ENCODE measurements at regions not wholly inside any gene's neighbourhood (a gene's known extent, or its start where the extent isn't known, plus 50 kb on each side); places are given as distances from the start of the nearest gene placed in this dataset.
"Not testable (repeated sequence)": the region's sequence is repeated elsewhere in the genome, so short reads cannot be mapped to it uniquely, and the experiment has no call there.

GRCh38 chr14:49105956-49106355 is 480.2 kb downstream of the RPS29 start:
- H3K27me3 Mint-ChIP-seq: no peaks in the 10 kb centered on the region
- no peaks in the 10 kb centered on the region for H3K9me3 Mint-ChIP-seq
- no peak overlapping the region for H3K4me3 Mint-ChIP-seq
- no peak for ATAC-seq
- no peaks in the 10 kb centered on the region for H3K4me1 Mint-ChIP-seq
- no peaks in the 10 kb centered on the region for H3K36me3 Mint-ChIP-seq
- H3K27ac Mint-ChIP-seq: no peak overlapping the region

DNA sequence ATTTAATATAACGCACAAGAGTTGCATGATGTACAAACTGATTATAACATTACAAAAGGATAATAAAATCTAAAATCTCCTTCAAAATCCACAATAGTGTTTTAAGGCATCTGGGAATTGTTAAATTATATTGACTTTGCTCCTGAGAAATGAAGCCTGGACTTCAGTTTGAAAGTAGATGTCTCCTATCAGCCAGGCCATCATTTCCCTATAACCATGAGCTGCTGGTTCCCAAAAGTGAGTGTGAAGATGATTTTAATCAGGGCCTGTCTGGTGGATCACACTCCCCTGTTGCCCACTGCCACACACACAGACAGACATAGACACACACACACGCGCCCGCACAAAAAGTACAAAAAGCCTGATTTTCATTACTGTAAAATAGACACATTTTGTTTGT is 480.7 kb downstream of the RPS29 start:
- no peak overlapping the region for H3K4me3 Mint-ChIP-seq

GRCh38 chr14:49092345-49092744 is 493.8 kb downstream of the RPS29 start:
- Mint-ChIP-seq H3K36me3 (no peaks in the 10 kb centered on the region), H3K4me3 (no peak overlapping the region), H3K27me3 (no peaks in the 10 kb centered on the region), H3K9me3 (no peaks in the 10 kb centered on the region), H3K4me1 (no peaks in the 10 kb centered on the region), H3K27ac (no peak overlapping the region)
- no peak for ATAC-seq

More for the DNA sequence above, 480.7 kb downstream of the RPS29 start:
- Mint-ChIP-seq H3K27ac (no peak overlapping the region), H3K36me3 (no peaks in the 10 kb centered on the region), H3K9me3 (no peaks in the 10 kb centered on the region), H3K27me3 (no peaks in the 10 kb centered on the region), H3K4me1 (no peaks in the 10 kb centered on the region)
- ATAC-seq: no peak

DNA sequence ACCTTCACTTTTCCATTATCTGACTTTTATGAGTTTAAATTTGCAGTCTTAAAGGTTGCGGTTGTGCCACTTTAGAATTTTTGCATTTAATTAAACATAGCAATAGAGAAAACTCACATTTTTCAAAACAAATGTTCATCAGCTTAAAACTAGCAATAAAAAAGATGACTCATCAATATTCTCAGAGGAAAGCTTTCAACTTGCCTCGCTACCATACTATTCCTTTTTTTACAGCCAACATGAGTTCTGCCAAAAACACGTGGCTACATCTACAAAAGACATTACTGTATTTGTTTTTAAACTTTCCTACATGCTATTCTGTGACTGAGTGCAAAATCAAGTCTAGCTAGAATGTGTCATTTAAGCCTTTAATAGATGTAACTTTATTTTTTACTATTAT is 497.1 kb downstream of the RPS29 start:
- Mint-ChIP-seq H3K27ac (no peak overlapping the region), H3K4me1 (no peaks in the 10 kb centered on the region), H3K36me3 (no peaks in the 10 kb centered on the region), H3K9me3 (no peaks in the 10 kb centered on the region), H3K4me3 (no peak overlapping the region), H3K27me3 (no peaks in the 10 kb centered on the region)
- no peak for ATAC-seq

DNA sequence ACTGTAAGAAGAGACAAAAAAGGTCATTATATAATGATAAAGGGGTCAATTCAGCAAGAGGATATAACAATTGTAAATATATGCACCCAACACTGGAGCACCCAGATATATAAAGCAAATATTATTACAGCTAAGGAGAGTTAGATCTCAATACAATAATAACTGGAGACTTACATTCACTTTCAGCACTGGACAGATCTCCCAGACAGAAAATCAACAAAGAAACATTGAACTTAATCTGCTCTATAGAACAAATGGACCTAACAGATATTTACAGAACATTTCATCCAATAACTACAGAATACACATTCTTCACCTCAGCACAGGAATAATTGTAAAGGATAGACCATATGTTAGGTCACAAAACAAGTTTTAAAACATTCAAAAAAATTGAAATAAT is 512.9 kb downstream of the RPS29 start:
- H3K27ac Mint-ChIP-seq, H3K4me3 Mint-ChIP-seq: not testable (repeated sequence)
- H3K9me3 Mint-ChIP-seq: peaks cover 11% of the 10 kb centered on the region

DNA sequence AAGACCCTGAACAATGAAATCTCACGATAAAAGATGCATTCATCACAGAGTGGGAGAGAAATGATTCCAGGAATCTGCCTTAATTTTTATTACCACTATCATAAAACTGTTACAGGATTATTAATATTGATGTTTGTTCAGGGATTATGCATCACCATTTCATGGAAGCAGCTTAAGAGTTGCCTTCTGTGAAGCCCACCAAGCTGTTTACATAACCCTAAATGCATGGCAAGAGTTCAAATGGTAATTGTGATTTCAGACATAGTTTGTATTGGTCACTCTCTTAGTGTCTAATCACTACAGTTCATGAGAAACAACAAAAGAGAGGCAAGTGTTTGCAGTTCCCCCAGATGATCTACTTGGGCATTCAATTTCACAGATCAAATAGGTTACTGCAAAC is 527.7 kb downstream of the RPS29 start:
- no peak overlapping the region for H3K4me3 Mint-ChIP-seq
- H3K9me3 Mint-ChIP-seq: peaks cover 2% of the 10 kb centered on the region
- H3K36me3 Mint-ChIP-seq: no peaks in the 10 kb centered on the region
- ATAC-seq: no peak
- no peak overlapping the region for H3K27ac Mint-ChIP-seq
- H3K27me3 Mint-ChIP-seq: no peaks in the 10 kb centered on the region
- no peaks in the 10 kb centered on the region for H3K4me1 Mint-ChIP-seq

More for the DNA sequence above, 512.9 kb downstream of the RPS29 start:
- H3K27me3 Mint-ChIP-seq, ATAC-seq, H3K36me3 Mint-ChIP-seq, H3K4me1 Mint-ChIP-seq: not testable (repeated sequence)

DNA sequence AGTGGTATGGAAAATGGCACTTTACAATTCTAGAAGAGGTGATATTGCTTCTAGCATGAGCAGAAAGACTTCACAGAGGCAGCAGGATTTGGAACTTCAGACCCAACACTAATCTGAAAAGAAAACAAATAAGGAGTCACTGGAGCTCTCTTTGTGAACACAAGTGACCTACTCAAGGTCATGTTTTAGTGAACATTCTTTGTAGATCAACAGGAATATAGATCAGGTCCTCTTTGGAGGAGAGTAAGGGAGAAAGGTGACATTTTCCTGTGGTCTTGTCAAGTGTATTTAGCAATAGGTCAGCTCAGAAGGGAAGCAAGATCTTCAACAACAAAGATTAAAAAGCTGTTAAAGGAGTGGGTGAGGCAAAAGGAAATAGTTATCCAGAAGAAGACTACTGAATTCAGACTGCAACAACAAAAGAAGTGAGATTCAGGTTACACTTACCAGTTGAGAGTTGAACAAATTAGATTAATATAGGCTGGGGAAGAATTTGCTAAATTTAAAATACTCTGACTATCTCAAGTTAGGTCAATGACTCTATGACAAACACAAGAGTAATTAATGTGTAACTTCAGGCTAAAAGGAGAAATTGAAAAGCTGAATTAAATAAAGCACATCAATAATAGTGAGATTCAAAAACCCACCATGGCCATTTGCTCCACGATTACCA is 528.2 kb downstream of the RPS29 start:
- Mint-ChIP-seq H3K27ac (no peak overlapping the region), H3K9me3 (peaks cover 2% of the 10 kb centered on the region)

GRCh38 chr14:49056021-49056420 is 530.2 kb downstream of the RPS29 start:
- no peaks in the 10 kb centered on the region for H3K27me3 Mint-ChIP-seq
- H3K36me3 Mint-ChIP-seq: no peaks in the 10 kb centered on the region
- H3K4me1 Mint-ChIP-seq: no peaks in the 10 kb centered on the region
- H3K9me3 Mint-ChIP-seq: no peaks in the 10 kb centered on the region
- no peak overlapping the region for H3K4me3 Mint-ChIP-seq
- no peak for ATAC-seq
- H3K27ac Mint-ChIP-seq: no peak overlapping the region

More for the DNA sequence above, 528.2 kb downstream of the RPS29 start:
- Mint-ChIP-seq H3K36me3 (no peaks in the 10 kb centered on the region), H3K4me1 (no peaks in the 10 kb centered on the region), H3K27me3 (no peaks in the 10 kb centered on the region), H3K4me3 (no peak overlapping the region)
- no peak for ATAC-seq

DNA sequence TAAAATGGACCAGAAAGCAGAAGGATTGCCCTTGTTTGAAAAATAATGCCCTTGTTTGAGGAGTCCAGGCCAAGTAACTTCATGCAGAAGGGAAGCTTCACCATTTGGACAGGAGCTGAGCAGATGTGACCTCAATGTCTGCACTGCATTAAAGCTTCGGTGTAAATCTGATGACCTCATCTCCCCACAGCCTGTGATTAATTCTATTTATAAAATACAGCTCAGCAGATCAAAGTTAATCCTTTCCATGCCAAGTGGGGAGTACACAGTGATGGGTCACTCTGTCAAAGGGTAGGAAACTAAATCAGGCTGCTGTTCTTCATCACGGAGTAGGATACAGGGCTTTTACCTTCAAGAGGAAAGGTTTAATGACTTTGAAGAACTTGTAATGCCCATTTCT is 533.7 kb downstream of the RPS29 start:
- ATAC-seq: no peak
- no peaks in the 10 kb centered on the region for H3K36me3 Mint-ChIP-seq
- no peak overlapping the region for H3K27ac Mint-ChIP-seq
- H3K27me3 Mint-ChIP-seq: peaks cover 8% of the 10 kb centered on the region
- H3K4me1 Mint-ChIP-seq: peaks cover 12% of the 10 kb centered on the region
- no peaks in the 10 kb centered on the region for H3K9me3 Mint-ChIP-seq
- H3K4me3 Mint-ChIP-seq: no peak overlapping the region

DNA sequence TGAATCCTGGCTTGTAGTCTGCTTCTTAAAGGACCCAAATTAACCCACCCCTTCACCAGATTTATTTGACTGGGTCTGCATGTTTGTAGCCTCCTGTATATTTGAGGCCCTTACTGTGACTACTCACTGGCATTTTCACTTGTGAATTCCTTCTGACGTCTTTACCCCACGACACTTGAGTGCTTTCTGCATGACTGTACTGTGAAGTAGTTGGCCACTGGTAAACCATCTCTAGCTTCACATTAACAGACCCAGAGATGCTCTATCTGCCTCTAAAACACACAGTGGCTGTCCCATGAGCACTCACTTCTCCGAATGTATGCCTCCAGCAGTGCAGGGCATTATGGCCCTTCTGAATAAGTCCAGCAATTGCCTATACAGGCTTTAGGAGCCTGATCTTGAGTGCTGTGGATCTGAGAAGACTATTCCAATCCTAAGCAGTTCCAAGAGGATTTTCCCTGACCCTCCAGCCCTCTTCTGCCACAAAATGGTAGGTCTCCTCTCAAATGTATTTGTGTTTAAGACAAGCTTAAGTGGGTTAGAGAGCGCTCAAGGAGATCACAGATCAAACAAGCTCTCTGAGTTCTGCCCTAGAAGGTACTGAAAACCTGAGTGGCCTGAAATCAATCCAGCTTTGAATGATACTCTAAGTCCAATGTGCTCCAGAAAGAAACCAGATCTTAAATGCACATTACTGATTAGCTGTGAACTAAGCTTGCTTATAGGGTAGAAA is 534.7 kb downstream of the RPS29 start:
- no peaks in the 10 kb centered on the region for H3K36me3 Mint-ChIP-seq
- H3K27ac Mint-ChIP-seq: no peak overlapping the region
- H3K27me3 Mint-ChIP-seq: peaks cover 8% of the 10 kb centered on the region
- ATAC-seq: no peak
- H3K4me1 Mint-ChIP-seq: peaks cover 12% of the 10 kb centered on the region
- no peak overlapping the region for H3K4me3 Mint-ChIP-seq
- H3K9me3 Mint-ChIP-seq: no peaks in the 10 kb centered on the region

GRCh38 chr14:49050822-49051221 is 535.4 kb downstream of the RPS29 start:
- peaks cover 12% of the 10 kb centered on the region for H3K4me1 Mint-ChIP-seq
- H3K27me3 Mint-ChIP-seq: peaks cover 8% of the 10 kb centered on the region
- H3K9me3 Mint-ChIP-seq: no peaks in the 10 kb centered on the region
- H3K4me3 Mint-ChIP-seq: no peak overlapping the region
- no peak overlapping the region for H3K27ac Mint-ChIP-seq
- H3K36me3 Mint-ChIP-seq: no peaks in the 10 kb centered on the region
- no peak for ATAC-seq

GRCh38 chr14:49049711-49050110 is 536.5 kb downstream of the RPS29 start:
- Mint-ChIP-seq H3K4me1 (peaks cover 12% of the 10 kb centered on the region), H3K9me3 (no peaks in the 10 kb centered on the region), H3K36me3 (no peaks in the 10 kb centered on the region), H3K27me3 (peaks cover 8% of the 10 kb centered on the region), H3K27ac (no peak overlapping the region), H3K4me3 (no peak overlapping the region)
- no peak for ATAC-seq

DNA sequence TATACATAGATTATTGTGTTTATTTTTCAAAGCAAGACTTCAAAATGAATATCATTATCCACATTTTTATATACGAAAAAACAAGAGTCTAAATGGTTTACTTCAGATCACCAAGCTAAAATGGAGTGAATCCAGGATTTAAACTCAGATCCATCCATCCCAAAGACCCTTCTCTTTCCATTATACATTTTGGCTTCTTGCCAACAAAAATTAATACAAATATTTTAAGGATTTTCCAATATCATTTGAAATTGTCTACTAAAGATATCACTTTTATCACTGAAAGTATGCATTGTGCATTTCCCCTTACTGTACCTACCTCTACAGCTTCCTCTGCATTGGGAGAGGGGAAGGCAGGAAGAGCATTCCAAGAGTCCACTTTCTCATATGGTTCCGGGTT is 541.2 kb downstream of the RPS29 start:
- Mint-ChIP-seq H3K27ac (no peak overlapping the region), H3K4me3 (no peak overlapping the region), H3K4me1 (peaks cover 4% of the 10 kb centered on the region), H3K27me3 (peaks cover 8% of the 10 kb centered on the region), H3K9me3 (no peaks in the 10 kb centered on the region), H3K36me3 (no peaks in the 10 kb centered on the region)
- no peak for ATAC-seq

- H3K27ac Mint-ChIP-seq: no peak overlapping the region
- H3K4me3 Mint-ChIP-seq: no peak overlapping the region
- no peaks in the 10 kb centered on the region for H3K9me3 Mint-ChIP-seq
- no peak for ATAC-seq
- H3K4me1 Mint-ChIP-seq: no peaks in the 10 kb centered on the region
- no peaks in the 10 kb centered on the region for H3K36me3 Mint-ChIP-seq
- H3K27me3 Mint-ChIP-seq: no peaks in the 10 kb centered on the region
Observed at GRCh38 chr14:49036984-49037516, 549.1 kb downstream of the RPS29 start.

- no peaks in the 10 kb centered on the region for H3K27me3 Mint-ChIP-seq
- H3K36me3 Mint-ChIP-seq: no peaks in the 10 kb centered on the region
- H3K9me3 Mint-ChIP-seq: no peaks in the 10 kb centered on the region
- H3K27ac Mint-ChIP-seq: no peak overlapping the region
- H3K4me3 Mint-ChIP-seq: no peak overlapping the region
- no peak for ATAC-seq
- no peaks in the 10 kb centered on the region for H3K4me1 Mint-ChIP-seq
Observed at GRCh38 chr14:49036266-49036665, 549.9 kb downstream of the RPS29 start.

- H3K4me3 Mint-ChIP-seq: no peak overlapping the region
- no peak for ATAC-seq
- H3K4me1 Mint-ChIP-seq: no peaks in the 10 kb centered on the region
- no peaks in the 10 kb centered on the region for H3K36me3 Mint-ChIP-seq
- no peaks in the 10 kb centered on the region for H3K9me3 Mint-ChIP-seq
- H3K27me3 Mint-ChIP-seq: no peaks in the 10 kb centered on the region
- peak overlapping the region; percentile 17 for H3K27ac Mint-ChIP-seq
Observed at GRCh38 chr14:49033131-49033530, 553.0 kb downstream of the RPS29 start.

Measured in stimulated activated memory B cell treated with anti-CD40 and anti-IgM and Interleukin-4, amounts not matched to agents 10 μg/mL and 1 μg/mL and 100 μg/mL, for 72 hours (primary cell).